ENCODE measurements at regions not wholly inside any gene's neighbourhood (a gene's known extent, or its start where the extent isn't known, plus 50 kb on each side); places are given as distances from the start of the nearest gene placed in this dataset.

DNA sequence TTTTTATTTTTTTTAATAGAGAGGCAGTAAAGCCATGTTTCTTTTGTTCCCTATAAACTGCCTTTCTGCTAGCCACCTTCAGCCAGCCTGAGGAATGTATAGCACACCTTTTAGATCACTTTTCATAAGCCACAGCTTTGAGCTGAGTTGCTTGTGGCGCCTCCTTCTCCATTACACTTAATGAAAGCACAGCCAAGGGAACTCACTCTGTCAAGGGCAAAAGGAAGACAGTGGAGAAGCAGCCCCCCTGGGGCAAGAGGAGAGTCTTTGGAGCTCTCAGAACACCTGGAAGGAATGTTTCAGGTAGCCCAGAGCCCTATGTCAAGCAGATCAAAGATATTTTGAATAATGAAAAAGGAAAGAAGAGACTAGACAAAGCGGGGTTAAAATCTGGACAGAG is 235.1 kb downstream of the CLIC5 start:
- H3K27ac ChIP-seq = no peak overlapping the region
- no peaks in the 10 kb centered on the region for H3K9me2 ChIP-seq (ENCODE audit: insufficient read depth)
- BruUV-seq (replicated peaks) = no TSS peak
- H3K4me2 ChIP-seq = no peak overlapping the region
- no peaks in the 10 kb centered on the region for H3K27me3 ChIP-seq (ENCODE audit: insufficient read depth, low read depth)
- no peaks in the 10 kb centered on the region for H4K20me1 ChIP-seq (ENCODE audit: insufficient read depth)
- no peak overlapping the region for H2AFZ ChIP-seq
- CTCF ChIA-PET = no interaction called here
- H3K36me3 ChIP-seq (ENCODE audit: low read depth) = no peaks in the 10 kb centered on the region
- no peak for DNase-seq
- intact Hi-C loops (cut with micrococcal nuclease; ENCODE audit: unreplicated experiment) = no loop called here
- H3K9me3 ChIP-seq (ENCODE audit: insufficient read depth, low read depth) = no peaks in the 10 kb centered on the region
- no peaks in the 10 kb centered on the region for H3K79me2 ChIP-seq (ENCODE audit: low read depth)
- H3K4me3 ChIP-seq = no peak overlapping the region
- POLR2A ChIA-PET (ENCODE audit: unreplicated experiment) = no interaction called here
- TF ChIP-seq, protein P1, sequence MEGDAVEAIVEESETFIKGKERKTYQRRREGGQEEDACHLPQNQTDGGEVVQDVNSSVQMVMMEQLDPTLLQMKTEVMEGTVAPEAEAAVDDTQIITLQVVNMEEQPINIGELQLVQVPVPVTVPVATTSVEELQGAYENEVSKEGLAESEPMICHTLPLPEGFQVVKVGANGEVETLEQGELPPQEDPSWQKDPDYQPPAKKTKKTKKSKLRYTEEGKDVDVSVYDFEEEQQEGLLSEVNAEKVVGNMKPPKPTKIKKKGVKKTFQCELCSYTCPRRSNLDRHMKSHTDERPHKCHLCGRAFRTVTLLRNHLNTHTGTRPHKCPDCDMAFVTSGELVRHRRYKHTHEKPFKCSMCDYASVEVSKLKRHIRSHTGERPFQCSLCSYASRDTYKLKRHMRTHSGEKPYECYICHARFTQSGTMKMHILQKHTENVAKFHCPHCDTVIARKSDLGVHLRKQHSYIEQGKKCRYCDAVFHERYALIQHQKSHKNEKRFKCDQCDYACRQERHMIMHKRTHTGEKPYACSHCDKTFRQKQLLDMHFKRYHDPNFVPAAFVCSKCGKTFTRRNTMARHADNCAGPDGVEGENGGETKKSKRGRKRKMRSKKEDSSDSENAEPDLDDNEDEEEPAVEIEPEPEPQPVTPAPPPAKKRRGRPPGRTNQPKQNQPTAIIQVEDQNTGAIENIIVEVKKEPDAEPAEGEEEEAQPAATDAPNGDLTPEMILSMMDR (conservative IDR thresholded peaks at IDR 0.05) = no peak
- TF ChIP-seq EZH2 (IDR thresholded peaks at IDR 0.05; ENCODE audit: low read depth) = no peak
- H3F3A ChIP-seq (ENCODE audit: insufficient read depth, low read depth) = no peaks in the 10 kb centered on the region
- H3K4me1 ChIP-seq (replicated peaks; ENCODE audit: insufficient read depth) = no peaks in the 10 kb centered on the region

DNA sequence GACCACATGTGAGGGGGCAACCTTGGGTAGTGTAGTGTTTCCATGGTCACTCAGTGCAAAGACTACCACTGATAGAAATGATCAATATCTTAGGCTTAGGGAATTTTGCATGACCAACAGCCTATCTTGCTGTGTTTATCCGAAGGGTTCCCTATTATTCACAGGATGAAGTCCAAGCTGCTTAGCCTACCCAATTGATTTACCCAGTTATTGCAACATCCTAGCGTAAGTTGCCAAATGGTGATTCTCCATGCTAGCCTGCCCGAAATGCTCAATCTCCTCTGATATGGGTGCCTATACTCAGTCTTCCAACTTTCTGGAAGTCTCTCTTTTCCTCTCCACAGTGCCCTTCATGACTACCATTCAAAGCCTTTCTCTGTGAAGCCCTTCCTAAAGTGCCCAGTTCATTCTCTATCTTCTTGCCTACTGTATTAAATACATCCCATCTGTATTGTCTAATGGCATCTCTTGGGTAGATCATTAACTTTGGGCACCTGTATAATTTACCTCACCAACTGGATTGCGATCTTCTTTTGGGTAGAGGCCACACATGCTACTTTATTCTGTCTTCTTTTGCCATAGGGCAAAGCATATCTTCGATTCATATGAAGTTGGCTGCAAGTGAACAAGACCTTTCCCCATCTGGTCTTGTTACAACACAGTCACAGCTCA is 240.5 kb downstream of the CLIC5 start:
- no peak overlapping the region for H3K4me2 ChIP-seq
- H3K9me3 ChIP-seq (ENCODE audit: insufficient read depth, low read depth) = no peaks in the 10 kb centered on the region
- H2AFZ ChIP-seq = no peak overlapping the region
- no peaks in the 10 kb centered on the region for H3K79me2 ChIP-seq (ENCODE audit: low read depth)
- no TSS peak for BruUV-seq (replicated peaks)
- H4K20me1 ChIP-seq (ENCODE audit: insufficient read depth) = no peaks in the 10 kb centered on the region
- H3K36me3 ChIP-seq (ENCODE audit: low read depth) = no peaks in the 10 kb centered on the region
- no peak overlapping the region for H3K4me3 ChIP-seq
- no peaks in the 10 kb centered on the region for H3K4me1 ChIP-seq (replicated peaks; ENCODE audit: insufficient read depth)
- no peak overlapping the region for H3K27ac ChIP-seq
- H3K27me3 ChIP-seq (ENCODE audit: insufficient read depth, low read depth) = no peaks in the 10 kb centered on the region
- TF ChIP-seq, protein P1 (conservative IDR thresholded peaks at IDR 0.05) = no peak
- no peak for TF ChIP-seq EZH2 (IDR thresholded peaks at IDR 0.05; ENCODE audit: low read depth)
- ChIA-PET POLR2A (ENCODE audit: unreplicated experiment) (no interaction called here), CTCF (no interaction called here)
- DNase-seq = no peak
- intact Hi-C loops (cut with micrococcal nuclease; ENCODE audit: unreplicated experiment) = no loop called here
- no peaks in the 10 kb centered on the region for H3F3A ChIP-seq (ENCODE audit: insufficient read depth, low read depth)
- no peaks in the 10 kb centered on the region for H3K9me2 ChIP-seq (ENCODE audit: insufficient read depth)

DNA sequence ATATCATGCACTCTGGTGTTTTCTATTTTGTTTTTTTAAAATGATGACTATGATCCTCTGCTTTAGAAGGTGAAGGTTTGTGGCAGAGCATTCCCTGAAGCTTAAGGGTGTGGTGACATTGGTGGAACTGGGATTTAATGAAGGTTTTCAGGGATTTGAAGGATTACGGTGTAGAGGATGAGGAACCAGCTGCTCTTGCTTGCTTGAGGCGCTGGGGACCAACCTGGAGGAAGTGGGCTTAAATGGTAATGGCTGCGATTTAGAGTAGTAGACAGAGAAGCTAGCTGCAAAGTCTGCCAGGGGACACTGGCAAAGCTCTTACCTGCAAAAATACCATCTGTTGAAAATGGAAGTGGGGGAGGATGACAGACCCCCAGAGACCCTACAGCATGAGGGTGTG is 241.8 kb downstream of the CLIC5 start:
- Histone ChIP-seq H3K36me3 (ENCODE audit: low read depth) (no peaks in the 10 kb centered on the region), H3F3A (ENCODE audit: insufficient read depth, low read depth) (no peaks in the 10 kb centered on the region), H2AFZ (no peak overlapping the region), H3K9me3 (ENCODE audit: insufficient read depth, low read depth) (no peaks in the 10 kb centered on the region), H3K27me3 (ENCODE audit: insufficient read depth, low read depth) (no peaks in the 10 kb centered on the region), H3K4me2 (no peak overlapping the region), H3K27ac (no peak overlapping the region), H3K4me3 (no peak overlapping the region), H4K20me1 (ENCODE audit: insufficient read depth) (no peaks in the 10 kb centered on the region), H3K4me1 (replicated peaks; ENCODE audit: insufficient read depth) (no peaks in the 10 kb centered on the region), H3K9me2 (ENCODE audit: insufficient read depth) (no peaks in the 10 kb centered on the region), H3K79me2 (ENCODE audit: low read depth) (no peaks in the 10 kb centered on the region)
- DNase-seq = no peak
- TF ChIP-seq EZH2 (IDR thresholded peaks at IDR 0.05; ENCODE audit: low read depth) = no peak
- TF ChIP-seq, protein P1 (conservative IDR thresholded peaks at IDR 0.05) = no peak
- intact Hi-C loops (cut with micrococcal nuclease; ENCODE audit: unreplicated experiment) = no loop called here
- CTCF ChIA-PET = no interaction called here
- no TSS peak for BruUV-seq (replicated peaks)
- POLR2A ChIA-PET (ENCODE audit: unreplicated experiment) = no interaction called here

All from PC-9 (cell line).